GM18511 (cell line): ENCODE measurements at regions not wholly inside any gene's neighbourhood (a gene's known extent, or its start where the extent isn't known, plus 50 kb on each side); places are given as distances from the start of the nearest gene placed in this dataset.
"Not testable (repeated sequence)": the region's sequence is repeated elsewhere in the genome, so short reads cannot be mapped to it uniquely, and the experiment has no call there.

Experiments
- ATAC-seq: cut with Tn5 transposase; IDR thresholded peaks from one replicate; pipeline ENCODE4 v1.9.1; 2021; ENCODE audit warnings: mild to moderate bottlenecking, moderate library complexity; ENCODE audit not compliant: unreplicated experiment

DNA sequence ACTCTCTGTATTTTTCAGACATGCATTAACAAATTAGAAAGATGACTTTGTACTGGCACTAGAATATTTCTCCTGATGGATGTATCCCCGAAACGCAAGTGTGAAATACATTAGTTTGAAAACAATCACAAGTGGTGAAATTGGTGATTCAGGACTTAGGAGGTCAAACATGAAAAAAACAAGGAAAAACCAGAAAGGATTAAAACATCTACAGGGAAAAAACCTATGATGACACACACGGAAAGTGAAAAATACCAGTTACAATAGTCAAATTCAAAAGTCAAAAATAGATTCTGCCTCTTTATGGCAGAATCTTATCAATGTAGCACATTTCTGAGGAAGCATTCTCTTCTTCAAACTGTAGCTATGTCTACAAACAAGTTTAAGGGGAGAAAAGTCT lies 129.0 kb upstream of the SGK1 start:
- no peak for ATAC-seq

- ATAC-seq, result no peak
Observed at GRCh38 chr6:134446218-134446848, 128.4 kb upstream of the SGK1 start.

- no peak for ATAC-seq
Observed at GRCh38 chr6:134443009-134443408, 125.1 kb upstream of the SGK1 start.

GRCh38 chr6:134442073-134442472 lies 124.2 kb upstream of the SGK1 start:
- no peak for ATAC-seq

- ATAC-seq, result no peak
Observed at GRCh38 chr6:134438837-134439236, 120.9 kb upstream of the SGK1 start.

DNA sequence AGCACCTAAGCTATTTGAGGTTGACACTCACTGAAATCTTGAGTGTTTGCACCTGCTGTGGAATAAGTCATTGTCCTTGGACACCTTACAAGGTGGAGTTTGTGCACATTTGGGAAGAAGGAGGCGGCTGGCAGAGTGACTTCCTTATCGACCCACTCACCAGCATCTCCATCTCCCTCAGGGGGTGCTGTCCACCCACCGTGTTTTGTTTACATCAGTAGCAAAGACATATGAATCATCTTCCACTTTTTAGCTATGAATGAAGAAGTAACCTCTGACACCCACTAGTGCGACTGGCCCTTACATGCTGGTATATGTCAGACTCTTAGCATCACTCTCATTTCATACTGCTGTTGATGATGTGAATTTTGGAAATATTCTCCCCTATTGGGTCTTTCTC lies 119.5 kb upstream of the SGK1 start:
- no peak for ATAC-seq

GRCh38 chr6:134436950-134437349 lies 119.0 kb upstream of the SGK1 start:
- ATAC-seq, result no peak

DNA sequence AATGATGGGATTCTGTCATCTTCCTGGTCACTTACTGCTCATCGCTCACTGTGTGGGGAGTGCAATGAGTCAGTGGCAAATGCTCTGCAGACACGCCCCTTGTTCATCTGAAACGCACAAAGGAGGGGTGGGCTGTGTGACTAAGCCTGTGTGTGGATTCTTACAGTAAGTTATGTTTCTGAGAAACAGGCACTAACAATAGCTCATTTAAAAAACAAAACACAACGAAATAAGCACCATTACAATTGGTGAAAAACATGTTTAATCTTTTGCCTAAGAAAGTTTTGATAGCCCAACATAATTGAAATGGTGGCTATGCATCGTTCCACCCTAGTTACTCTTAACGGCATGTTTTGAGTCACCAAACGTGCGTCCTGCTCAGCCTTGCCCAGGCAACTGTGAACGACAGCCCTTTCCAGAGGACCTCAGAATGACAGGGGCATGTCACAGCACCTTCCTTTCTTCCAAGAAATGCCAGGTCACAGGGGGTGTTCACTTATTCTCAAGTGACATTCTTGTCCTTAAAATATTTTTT lies 118.4 kb upstream of the SGK1 start:
- peak; percentile 95 for ATAC-seq

GRCh38 chr6:134435814-134436280 lies 117.9 kb upstream of the SGK1 start:
- ATAC-seq, result no peak

- ATAC-seq, result no peak
Observed at GRCh38 chr6:134434019-134434942, 116.4 kb upstream of the SGK1 start.

DNA sequence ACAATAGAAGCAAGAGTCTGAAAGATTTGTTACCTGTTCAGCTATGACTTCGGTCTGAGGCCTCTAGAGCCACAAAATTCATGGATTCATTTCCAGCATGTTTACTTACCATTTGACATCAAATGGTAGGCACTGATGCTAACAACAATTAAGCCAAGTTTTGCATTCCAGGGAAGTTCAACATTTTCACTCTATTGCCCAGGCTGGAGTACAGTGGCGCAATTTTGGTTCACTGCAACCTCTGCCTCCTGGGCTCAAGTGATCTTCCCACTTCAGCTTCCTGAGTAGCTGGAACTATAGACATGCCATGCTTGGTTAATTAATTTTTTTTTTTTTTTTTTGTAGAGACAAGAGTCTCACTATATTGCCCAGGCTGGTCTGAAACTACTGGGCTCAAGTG lies 114.1 kb upstream of the SGK1 start:
- ATAC-seq, result no peak

DNA sequence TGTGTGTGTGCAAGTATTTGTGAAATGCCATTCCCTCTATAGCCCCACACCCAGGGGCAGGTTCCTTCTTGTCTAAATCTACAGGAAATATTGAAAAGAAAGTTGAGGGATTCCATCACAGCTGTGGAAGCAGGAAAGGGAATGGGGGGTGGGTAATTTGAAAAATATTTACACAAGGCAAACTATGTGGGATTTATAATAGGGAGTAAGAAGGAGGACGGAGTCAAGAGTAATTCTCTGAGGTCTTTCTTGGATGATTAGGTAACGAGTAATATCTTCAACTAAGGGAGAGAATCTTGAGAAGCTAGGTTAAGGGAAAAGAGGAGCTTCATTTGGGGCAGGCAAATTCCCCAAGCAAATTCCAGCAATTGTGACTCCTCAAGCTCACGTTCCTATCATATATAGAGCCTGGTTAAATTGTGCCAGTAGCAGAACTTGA lies 113.5 kb upstream of the SGK1 start:
- ATAC-seq, result no peak

DNA sequence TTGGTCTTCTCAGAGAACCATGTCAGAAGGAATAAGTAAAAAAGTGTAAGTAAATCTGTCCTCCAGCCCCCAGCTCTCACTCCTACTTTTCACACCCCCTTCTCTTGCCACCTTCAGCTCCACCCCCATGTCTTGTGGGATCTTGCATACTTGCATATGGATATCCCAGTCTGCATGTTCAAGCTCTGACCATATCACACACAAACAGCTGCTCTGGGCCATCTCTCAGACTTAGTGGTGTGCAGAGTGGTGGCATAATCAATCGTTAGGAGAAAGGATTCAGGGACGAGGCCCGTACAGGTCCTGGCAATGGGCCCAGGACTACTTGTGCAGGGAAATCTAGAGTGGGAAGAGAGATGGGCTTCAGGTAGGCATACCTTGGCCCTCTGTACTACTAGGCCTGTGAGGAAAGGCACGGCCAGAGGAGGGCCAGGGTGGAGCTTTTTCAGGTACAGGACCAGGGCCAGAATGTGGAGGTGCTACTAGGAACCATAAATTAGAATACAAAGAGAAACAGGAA lies 112.0 kb upstream of the SGK1 start:
- no peak for ATAC-seq

DNA sequence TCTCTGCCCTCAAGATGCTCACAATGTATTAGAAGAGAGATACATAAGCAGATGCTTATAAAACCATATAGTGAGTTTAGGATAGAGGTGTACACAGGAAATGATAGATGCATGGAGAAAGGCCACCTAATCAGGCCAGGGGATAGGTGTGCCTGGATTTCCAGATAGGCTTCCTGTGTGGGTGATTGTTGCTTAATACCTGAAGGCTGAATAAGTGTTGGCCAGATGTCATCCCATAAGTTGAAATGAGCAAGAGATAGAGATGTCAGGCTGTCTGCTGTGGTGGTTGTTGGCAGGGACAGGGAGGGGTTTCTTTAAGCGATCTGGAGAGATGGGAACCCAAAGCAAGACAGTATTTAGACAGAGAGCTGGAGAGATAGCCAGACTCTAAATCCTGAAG lies 109.8 kb upstream of the SGK1 start:
- no peak for ATAC-seq

- no peak for ATAC-seq
Observed at GRCh38 chr6:134426623-134427022, 108.7 kb upstream of the SGK1 start.

GRCh38 chr6:134425917-134426316 lies 108.0 kb upstream of the SGK1 start:
- not testable (repeated sequence) for ATAC-seq

GRCh38 chr6:134425513-134425912 lies 107.6 kb upstream of the SGK1 start:
- no peak for ATAC-seq

DNA sequence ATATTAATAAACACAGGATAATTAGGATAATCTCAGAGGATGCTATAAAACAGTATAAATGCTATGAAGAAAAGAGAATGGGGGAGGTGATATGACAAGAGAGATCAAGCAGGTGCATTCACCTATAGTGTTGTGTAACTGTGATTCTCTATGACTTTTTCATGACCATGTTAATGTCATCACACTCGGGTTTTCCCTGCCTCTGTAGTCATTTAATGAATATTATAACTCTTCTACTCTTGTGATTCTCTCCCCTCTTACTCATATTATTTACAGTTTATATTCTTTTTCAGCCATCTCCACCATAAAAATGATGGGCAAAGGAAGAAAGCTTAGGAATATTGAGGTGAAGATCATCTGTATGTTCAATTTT lies 106.9 kb upstream of the SGK1 start:
- ATAC-seq, result no peak

- no peak for ATAC-seq
Observed at GRCh38 chr6:134424165-134424797, 106.4 kb upstream of the SGK1 start.

- ATAC-seq, result no peak
Observed at GRCh38 chr6:134422426-134423231, 104.7 kb upstream of the SGK1 start.
